ENCODE measurements at regions not wholly inside any gene's neighbourhood (a gene's known extent, or its start where the extent isn't known, plus 50 kb on each side); places are given as distances from the start of the nearest gene placed in this dataset.
"Not testable (repeated sequence)": the region's sequence is repeated elsewhere in the genome, so short reads cannot be mapped to it uniquely, and the experiment has no call there.

GRCh38 chr11:100512475-100512874 lies 174.6 kb upstream of the ARHGAP42 start:
- H3K4me1 Mint-ChIP-seq (ENCODE audit: low read depth) = no peaks in the 10 kb centered on the region
- TF ChIP-seq, protein P1, sequence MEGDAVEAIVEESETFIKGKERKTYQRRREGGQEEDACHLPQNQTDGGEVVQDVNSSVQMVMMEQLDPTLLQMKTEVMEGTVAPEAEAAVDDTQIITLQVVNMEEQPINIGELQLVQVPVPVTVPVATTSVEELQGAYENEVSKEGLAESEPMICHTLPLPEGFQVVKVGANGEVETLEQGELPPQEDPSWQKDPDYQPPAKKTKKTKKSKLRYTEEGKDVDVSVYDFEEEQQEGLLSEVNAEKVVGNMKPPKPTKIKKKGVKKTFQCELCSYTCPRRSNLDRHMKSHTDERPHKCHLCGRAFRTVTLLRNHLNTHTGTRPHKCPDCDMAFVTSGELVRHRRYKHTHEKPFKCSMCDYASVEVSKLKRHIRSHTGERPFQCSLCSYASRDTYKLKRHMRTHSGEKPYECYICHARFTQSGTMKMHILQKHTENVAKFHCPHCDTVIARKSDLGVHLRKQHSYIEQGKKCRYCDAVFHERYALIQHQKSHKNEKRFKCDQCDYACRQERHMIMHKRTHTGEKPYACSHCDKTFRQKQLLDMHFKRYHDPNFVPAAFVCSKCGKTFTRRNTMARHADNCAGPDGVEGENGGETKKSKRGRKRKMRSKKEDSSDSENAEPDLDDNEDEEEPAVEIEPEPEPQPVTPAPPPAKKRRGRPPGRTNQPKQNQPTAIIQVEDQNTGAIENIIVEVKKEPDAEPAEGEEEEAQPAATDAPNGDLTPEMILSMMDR (IDR thresholded peaks at IDR 0.05; ENCODE audit: unreplicated experiment) = no peak
- H3K36me3 Mint-ChIP-seq (ENCODE audit: insufficient read depth) = no peaks in the 10 kb centered on the region
- H3K9me3 Mint-ChIP-seq (ENCODE audit: low read depth) = no peaks in the 10 kb centered on the region
- no peak for DNase-seq (ENCODE audit: low spot score, unreplicated experiment)
- H3K4me3 Mint-ChIP-seq (ENCODE audit: low read depth) = no peak overlapping the region
- H3K27me3 Mint-ChIP-seq = no peaks in the 10 kb centered on the region
- H3K27ac Mint-ChIP-seq = no peak overlapping the region

GRCh38 chr11:100515087-100515486 lies 172.0 kb upstream of the ARHGAP42 start:
- H3K27ac Mint-ChIP-seq = no peak overlapping the region
- H3K27me3 Mint-ChIP-seq = no peaks in the 10 kb centered on the region
- TF ChIP-seq, protein P1 (IDR thresholded peaks at IDR 0.05; ENCODE audit: unreplicated experiment) = no peak
- H3K4me1 Mint-ChIP-seq (ENCODE audit: low read depth) = no peaks in the 10 kb centered on the region
- H3K9me3 Mint-ChIP-seq (ENCODE audit: low read depth) = no peaks in the 10 kb centered on the region
- no peak for DNase-seq (ENCODE audit: low spot score, unreplicated experiment)
- H3K36me3 Mint-ChIP-seq (ENCODE audit: insufficient read depth) = no peaks in the 10 kb centered on the region
- no peak overlapping the region for H3K4me3 Mint-ChIP-seq (ENCODE audit: low read depth)

DNA sequence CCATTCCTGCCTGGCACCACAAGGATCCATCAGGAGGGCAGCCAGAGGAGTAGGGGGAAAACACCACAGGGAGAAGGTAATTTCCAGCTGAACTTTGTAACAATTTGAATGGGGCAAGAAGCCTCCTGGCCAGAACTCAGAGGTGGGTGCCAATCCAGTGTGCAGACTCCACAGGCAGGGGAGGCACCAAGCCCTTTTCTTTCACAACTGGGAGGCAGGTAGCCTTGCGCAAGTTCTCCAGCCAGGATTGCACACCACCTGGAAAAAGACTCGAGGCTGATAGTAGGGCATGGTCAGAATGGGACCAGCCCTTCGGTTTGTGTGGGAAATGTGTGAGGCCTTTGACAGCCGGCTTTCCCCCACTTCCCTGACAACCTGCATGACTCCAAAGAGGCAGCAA lies 161.9 kb upstream of the ARHGAP42 start:
- no peaks in the 10 kb centered on the region for H3K4me1 Mint-ChIP-seq (ENCODE audit: low read depth)
- H3K27ac Mint-ChIP-seq = no peak overlapping the region

DNA sequence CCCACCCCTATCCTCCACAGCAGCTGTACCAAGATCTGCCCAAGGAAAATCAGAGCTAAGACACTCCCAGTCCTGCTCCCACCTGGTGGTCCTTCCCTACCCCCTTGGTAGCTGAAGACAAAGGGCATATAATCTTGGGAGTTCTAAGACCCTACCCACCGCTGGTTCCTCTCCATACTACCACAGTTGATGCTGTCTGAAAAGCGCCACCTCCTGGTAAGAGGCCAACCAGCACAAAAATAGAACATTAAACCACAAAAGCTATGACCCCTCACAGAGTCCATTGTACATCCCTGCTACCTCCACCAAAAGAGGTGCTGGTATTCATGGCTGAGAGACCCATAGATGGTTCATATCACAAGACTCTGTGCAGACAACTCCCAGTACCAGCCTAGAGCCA lies 161.5 kb upstream of the ARHGAP42 start:
- Mint-ChIP-seq H3K27me3 (no peaks in the 10 kb centered on the region), H3K36me3 (ENCODE audit: insufficient read depth) (no peaks in the 10 kb centered on the region), H3K27ac (no peak overlapping the region), H3K4me3 (ENCODE audit: low read depth) (no peak overlapping the region), H3K9me3 (ENCODE audit: low read depth) (peaks cover 17% of the 10 kb centered on the region), H3K4me1 (ENCODE audit: low read depth) (no peaks in the 10 kb centered on the region)
- TF ChIP-seq, protein P1 (IDR thresholded peaks at IDR 0.05; ENCODE audit: unreplicated experiment) = peak; percentile 19
- DNase-seq (ENCODE audit: low spot score, unreplicated experiment) = no peak

More for the DNA sequence above, 161.9 kb upstream of the ARHGAP42 start:
- Mint-ChIP-seq H3K36me3 (ENCODE audit: insufficient read depth) (no peaks in the 10 kb centered on the region), H3K27me3 (no peaks in the 10 kb centered on the region), H3K9me3 (ENCODE audit: low read depth) (peaks cover 17% of the 10 kb centered on the region), H3K4me3 (ENCODE audit: low read depth) (no peak overlapping the region)
- no peak for DNase-seq (ENCODE audit: low spot score, unreplicated experiment)
- TF ChIP-seq, protein P1 (IDR thresholded peaks at IDR 0.05; ENCODE audit: unreplicated experiment) = no peak

DNA sequence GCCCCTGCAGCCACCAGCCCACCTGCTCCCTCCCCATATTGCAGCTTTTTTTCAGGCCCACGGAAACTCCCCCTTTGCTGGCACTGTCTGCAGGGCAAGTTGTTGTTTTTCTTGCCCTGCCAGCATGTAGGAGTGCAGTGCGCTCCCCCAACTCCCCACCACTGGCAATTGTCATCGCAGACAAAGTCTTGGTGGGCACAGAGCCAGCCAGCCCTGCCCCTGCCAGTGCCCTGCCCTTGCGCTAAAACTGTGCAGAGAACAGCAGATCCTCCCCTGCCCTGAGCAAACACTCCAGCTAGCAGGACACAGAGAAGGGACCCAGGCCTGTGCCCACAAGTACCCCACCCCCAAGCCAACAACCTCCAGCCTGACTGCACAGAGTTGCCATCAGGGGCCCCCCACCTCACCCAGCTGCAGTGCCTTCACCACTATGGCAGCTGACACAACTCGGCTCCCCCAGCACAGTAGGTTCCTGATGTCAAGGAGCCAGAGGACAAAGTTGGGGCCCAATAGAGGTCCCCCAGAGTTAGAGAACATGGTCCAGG lies 158.1 kb upstream of the ARHGAP42 start:
- TF ChIP-seq, protein P1 (IDR thresholded peaks at IDR 0.05; ENCODE audit: unreplicated experiment) = no peak
- no peak overlapping the region for H3K27ac Mint-ChIP-seq
- no peaks in the 10 kb centered on the region for H3K36me3 Mint-ChIP-seq (ENCODE audit: insufficient read depth)
- no peak overlapping the region for H3K4me3 Mint-ChIP-seq (ENCODE audit: low read depth)
- H3K9me3 Mint-ChIP-seq (ENCODE audit: low read depth) = peaks cover 16% of the 10 kb centered on the region
- no peaks in the 10 kb centered on the region for H3K4me1 Mint-ChIP-seq (ENCODE audit: low read depth)
- no peaks in the 10 kb centered on the region for H3K27me3 Mint-ChIP-seq
- DNase-seq (ENCODE audit: low spot score, unreplicated experiment) = no peak

- not testable (repeated sequence) for H3K27ac Mint-ChIP-seq; H3K36me3 Mint-ChIP-seq (ENCODE audit: insufficient read depth); H3K27me3 Mint-ChIP-seq; H3K9me3 Mint-ChIP-seq (ENCODE audit: low read depth); H3K4me3 Mint-ChIP-seq (ENCODE audit: low read depth); DNase-seq (ENCODE audit: low spot score, unreplicated experiment); H3K4me1 Mint-ChIP-seq (ENCODE audit: low read depth)
Measured at GRCh38 chr11:100531290-100531689, 155.8 kb upstream of the ARHGAP42 start.

Data from progenitor cell of endocrine pancreas (in vitro differentiated cells).